ENCODE measurements at regions not wholly inside any gene's neighbourhood (a gene's known extent, or its start where the extent isn't known, plus 50 kb on each side); places are given as distances from the start of the nearest gene placed in this dataset.

GRCh38 chr2:103980401-103980800 lies 873.5 kb upstream of the POU3F3 start:
- Histone ChIP-seq H3K27ac (ENCODE audit: low read length) (no peak overlapping the region), H3F3A (ENCODE audit: insufficient read depth, low read length, poor library complexity, severe bottlenecking) (no peaks in the 10 kb centered on the region), H3K79me2 (replicated peaks; ENCODE audit: insufficient read depth, low read length) (no peaks in the 10 kb centered on the region), H4K20me1 (ENCODE audit: insufficient read depth) (no peaks in the 10 kb centered on the region), H2AFZ (ENCODE audit: low read depth, low read length) (no peak overlapping the region), H3K4me3 (ENCODE audit: low read length) (no peak overlapping the region), H3K9me2 (ENCODE audit: insufficient read depth, low read length) (no peaks in the 10 kb centered on the region), H3K4me2 (ENCODE audit: low read length) (no peak overlapping the region), H3K36me3 (ENCODE audit: insufficient read depth, low read length) (no peaks in the 10 kb centered on the region), H3K9me3 (ENCODE audit: low read length) (no peaks in the 10 kb centered on the region), H3K27me3 (ENCODE audit: insufficient read depth, low read depth, low read length) (no peaks in the 10 kb centered on the region), H3K9ac (ENCODE audit: low read length) (no peak overlapping the region)
- no peak for TF ChIP-seq EP300 (conservative IDR thresholded peaks at IDR 0.05; ENCODE audit: poor library complexity, severe bottlenecking)
- TF ChIP-seq RAD21 (conservative IDR thresholded peaks at IDR 0.05) = no peak
- no peak for TF ChIP-seq SMC3 (conservative IDR thresholded peaks at IDR 0.05; ENCODE audit: poor library complexity)
- no peak for TF ChIP-seq EZH2 (IDR thresholded peaks at IDR 0.05; ENCODE audit: borderline replicate concordance, insufficient read depth, low read length, poor library complexity, severe bottlenecking)
- TF ChIP-seq TAF1 (IDR thresholded peaks at IDR 0.05; ENCODE audit: low read depth) = no peak
- no peak for TF ChIP-seq REST (IDR thresholded peaks at IDR 0.05; ENCODE audit: borderline replicate concordance)
- TF ChIP-seq CTCF (IDR thresholded peaks at IDR 0.05; ENCODE audit: poor library complexity, severe bottlenecking) = no peak
- TF ChIP-seq MXI1 (conservative IDR thresholded peaks at IDR 0.05; ENCODE audit: poor library complexity, severe bottlenecking) = no peak
- TF ChIP-seq POLR2AphosphoS5 (IDR thresholded peaks at IDR 0.05) = no peak

- Histone ChIP-seq H3K27me3 (ENCODE audit: insufficient read depth, low read depth, low read length) (no peaks in the 10 kb centered on the region), H3K9ac (ENCODE audit: low read length) (no peak overlapping the region), H4K20me1 (ENCODE audit: insufficient read depth) (no peaks in the 10 kb centered on the region), H3K4me3 (ENCODE audit: low read length) (no peak overlapping the region), H3K9me3 (ENCODE audit: low read length) (no peaks in the 10 kb centered on the region), H3K9me2 (ENCODE audit: insufficient read depth, low read length) (no peaks in the 10 kb centered on the region), H3K27ac (ENCODE audit: low read length) (no peak overlapping the region), H3K4me2 (ENCODE audit: low read length) (no peak overlapping the region), H2AFZ (ENCODE audit: low read depth, low read length) (no peak overlapping the region), H3K79me2 (replicated peaks; ENCODE audit: insufficient read depth, low read length) (no peaks in the 10 kb centered on the region), H3F3A (ENCODE audit: insufficient read depth, low read length, poor library complexity, severe bottlenecking) (no peaks in the 10 kb centered on the region), H3K36me3 (ENCODE audit: insufficient read depth, low read length) (no peaks in the 10 kb centered on the region)
- TF ChIP-seq MXI1 (conservative IDR thresholded peaks at IDR 0.05; ENCODE audit: poor library complexity, severe bottlenecking) (no peak), CTCF (IDR thresholded peaks at IDR 0.05; ENCODE audit: poor library complexity, severe bottlenecking) (no peak), RAD21 (conservative IDR thresholded peaks at IDR 0.05) (no peak), TAF1 (IDR thresholded peaks at IDR 0.05; ENCODE audit: low read depth) (no peak), POLR2AphosphoS5 (IDR thresholded peaks at IDR 0.05) (no peak)
These were observed 871.2 kb upstream of the POU3F3 start for GRCh38 chr2:103982691-103983090.
